Activated CD4-positive, alpha-beta T cell treated with anti-CD3 and anti-CD28 coated beads, Interleukin-2, Interleukin-4, amounts not matched to agents 100 ng/mL and 50 ng/mL, durations not matched to agents 16 hours and 8 hours (primary cell): ENCODE measurements at regions not wholly inside any gene's neighbourhood (a gene's known extent, or its start where the extent isn't known, plus 50 kb on each side); places are given as distances from the start of the nearest gene placed in this dataset.

Experiments used
- DNase-seq: peaks from one replicate; pipeline ENCODE4 v3.0.0-alpha.2; 2020; ENCODE audit warnings: low spot score

DNA sequence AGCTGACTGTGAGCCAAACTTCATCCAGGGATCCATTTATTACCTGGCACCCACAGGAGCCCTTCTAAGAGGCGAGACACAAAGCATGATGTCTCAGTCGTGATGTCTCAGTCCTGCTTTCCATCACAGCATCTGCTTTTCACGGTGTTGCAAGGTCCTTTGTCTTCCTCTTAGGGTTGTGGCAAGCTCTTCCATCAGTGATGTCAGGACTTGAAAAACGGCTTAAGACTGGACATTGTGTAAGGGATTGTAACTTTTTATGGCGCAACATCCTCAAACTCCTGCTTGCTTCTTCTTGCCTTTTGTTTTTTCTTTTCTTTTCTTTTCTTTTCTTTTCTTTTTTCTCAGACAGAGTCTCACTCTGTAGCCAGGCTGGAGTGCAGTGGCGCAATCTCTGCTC lies 586.5 kb upstream of the TMEM132C start:
- no peak for DNase-seq

DNA sequence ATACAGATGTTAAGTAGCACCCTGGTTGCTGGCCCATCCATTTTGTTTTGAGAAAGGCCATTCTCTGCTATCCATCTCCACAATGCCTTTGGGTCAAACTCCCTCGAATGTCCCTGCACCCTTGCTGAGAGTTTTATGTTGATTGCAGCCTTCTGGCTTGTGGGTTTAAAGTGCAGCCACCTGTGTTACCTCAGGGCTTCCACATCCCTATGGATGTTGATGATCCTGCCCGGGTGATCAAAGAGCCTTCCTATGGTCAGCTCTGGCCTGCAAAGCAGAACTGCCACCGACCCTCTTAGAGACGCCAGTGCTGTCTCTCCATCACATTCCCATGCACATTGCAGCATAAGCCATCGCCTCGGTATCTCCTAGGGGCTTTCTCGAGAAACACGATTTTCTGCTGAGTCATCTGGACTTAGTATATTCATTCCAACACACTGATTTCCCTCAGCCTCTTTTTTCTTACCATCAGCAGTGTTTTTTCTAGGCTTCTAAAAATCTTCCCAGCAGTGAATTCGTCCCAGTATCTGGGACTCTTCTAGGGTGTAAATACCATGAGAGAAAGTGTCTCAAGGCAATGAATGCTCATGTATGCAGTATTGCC lies 585.7 kb upstream of the TMEM132C start:
- DNase-seq, result no peak

DNA sequence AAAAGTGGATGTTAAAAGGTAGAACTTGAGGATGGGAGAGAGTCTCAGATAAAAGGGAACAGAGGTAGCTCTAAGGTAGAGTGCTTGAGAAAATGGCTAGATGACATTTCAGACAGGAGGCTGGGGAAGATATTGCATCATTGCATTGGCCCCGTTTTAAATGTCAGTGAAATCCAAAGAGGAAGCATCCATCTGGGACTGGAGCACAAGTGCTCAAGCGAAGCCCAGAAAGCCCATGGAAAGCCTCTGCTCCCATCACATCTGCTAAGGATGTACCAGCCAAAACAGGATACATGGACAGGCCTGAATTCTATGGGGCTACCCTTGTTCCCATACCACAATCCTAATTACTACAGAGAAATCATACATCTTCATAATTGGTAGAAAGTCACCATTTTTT lies 581.5 kb upstream of the TMEM132C start:
- DNase-seq, result no peak

DNA sequence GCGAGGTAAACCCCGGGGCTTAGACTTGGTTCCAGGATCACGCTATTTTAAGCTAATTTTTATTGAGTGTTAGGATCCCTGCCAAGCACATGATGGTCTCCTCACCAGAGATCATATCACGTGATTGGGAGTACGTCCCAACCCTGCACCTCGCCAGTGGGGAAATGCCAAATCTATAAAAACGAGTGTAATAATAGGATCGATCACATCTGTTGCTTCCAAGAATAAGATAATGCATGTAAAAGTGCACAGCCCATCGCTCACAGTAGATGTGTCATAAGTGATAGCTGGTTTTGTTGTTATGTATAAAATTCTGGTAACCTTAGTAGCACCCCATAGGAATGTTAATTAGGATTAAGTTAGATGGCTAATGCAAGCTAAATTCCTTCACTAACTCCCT lies 581.0 kb upstream of the TMEM132C start:
- DNase-seq, result no peak

DNA sequence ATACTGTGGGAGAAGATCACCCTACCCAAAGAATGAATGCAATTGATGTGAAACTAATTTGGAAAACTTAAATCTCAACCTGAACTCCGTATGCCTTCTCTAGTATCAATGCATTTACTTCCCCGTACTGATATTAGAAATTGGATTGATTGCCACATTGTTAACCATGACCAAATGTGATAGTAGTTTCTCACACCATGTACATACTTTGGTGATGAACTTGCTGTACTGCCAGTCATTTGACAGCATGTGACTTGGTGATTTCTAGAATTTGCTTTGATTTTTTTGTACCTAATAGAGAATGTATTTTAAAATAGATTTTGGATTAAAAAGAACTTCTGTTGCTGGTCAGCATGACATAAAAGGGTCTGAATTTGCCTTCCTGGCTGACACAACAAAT lies 579.8 kb upstream of the TMEM132C start:
- DNase-seq, result no peak

GRCh38 chr12:127688906-127689428 lies 578.0 kb upstream of the TMEM132C start:
- no peak for DNase-seq

DNA sequence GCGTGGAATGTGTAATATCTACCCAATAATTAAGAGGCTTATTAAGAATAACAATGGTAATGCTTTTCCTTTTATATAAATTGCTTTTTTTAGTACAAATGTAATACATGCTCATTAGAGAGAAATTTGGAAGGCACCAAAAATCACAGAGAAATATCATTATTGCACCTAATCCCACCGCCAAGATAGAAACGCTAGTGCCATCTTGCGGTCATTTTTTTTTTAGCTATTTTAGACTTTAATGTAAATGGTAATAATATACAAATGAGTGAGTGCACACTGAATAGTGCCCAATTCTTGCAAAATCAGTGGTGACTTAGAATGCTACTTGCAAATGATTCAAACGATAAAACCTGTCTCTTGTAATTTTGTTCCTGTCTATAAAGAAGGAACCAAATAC lies 576.8 kb upstream of the TMEM132C start:
- DNase-seq, result no peak

DNA sequence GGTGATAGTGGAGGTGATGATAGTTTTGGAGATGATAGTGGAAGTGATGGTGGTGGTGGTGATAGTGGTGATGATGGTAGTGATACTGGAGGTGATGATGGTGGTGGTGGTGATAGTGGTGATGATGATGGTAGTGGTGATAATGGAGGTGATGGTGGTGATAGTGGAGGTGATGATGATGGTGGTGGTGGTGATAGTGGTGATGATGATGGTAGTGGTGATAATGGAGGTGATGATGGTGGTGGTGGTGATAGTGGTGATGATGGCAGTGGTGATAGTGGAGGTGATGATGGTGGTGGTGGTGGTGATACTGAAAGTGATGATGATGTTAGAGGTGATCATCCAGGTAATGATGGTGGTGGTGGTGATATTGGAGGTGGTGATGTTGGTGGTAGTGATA lies 570.0 kb upstream of the TMEM132C start:
- DNase-seq, result no peak

DNA sequence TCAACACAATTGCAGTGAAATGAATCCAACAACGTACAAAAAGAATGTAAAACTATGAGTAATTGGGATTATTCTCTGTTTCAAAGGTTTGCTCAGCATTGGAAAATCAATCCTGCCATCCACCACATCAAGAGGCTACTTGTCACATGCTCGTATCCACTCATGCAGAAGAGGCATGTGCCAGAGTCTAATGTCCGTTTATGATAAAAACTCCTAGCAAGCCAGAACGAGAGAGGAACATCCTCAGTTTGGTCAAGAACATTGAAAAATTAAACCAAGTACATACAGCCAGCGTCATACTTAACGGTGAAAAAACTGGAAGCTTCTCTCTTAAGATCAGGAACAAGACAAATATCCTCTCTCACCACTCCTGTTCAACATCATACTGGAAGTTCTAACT lies 563.9 kb upstream of the TMEM132C start:
- DNase-seq, result no peak

DNA sequence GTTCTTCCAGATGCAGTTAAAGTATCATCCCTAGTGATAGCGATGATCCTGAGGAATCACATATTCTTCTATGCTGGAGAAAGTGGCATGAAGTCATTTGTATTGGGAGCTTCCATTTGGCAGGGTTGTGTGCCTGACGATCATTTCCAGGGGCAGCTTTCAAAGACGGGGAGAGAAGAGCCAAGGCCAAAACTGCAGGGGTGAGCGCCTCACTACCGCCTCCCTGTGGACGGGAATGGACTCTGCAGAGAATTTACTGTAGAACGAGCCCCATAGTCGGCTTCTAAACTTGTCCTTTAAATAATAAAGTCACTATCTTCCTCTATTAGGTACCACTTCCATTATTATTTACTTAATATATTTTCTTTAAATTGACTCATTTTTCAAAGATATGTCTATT lies 555.9 kb upstream of the TMEM132C start:
- DNase-seq, result no peak

DNA sequence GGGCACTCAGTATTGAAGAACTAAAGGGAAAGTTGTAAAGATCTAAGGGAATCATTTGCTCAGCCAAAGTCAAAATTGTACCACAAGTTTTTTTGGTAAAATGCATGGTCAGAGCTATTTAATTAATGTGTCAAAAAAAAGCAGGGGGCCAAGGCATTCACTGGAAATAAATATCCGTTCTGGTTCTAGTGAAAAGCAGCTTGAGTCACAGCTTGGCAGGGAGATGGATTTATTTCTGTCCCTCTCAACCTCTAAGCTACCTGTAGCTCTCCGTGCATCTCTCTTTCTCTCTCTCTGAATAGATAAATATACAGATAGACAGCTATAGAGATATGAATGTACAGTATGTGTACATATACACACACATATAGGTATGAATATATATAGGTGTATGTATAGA lies 554.4 kb upstream of the TMEM132C start:
- no peak for DNase-seq

- no peak for DNase-seq
These were observed 550.8 kb upstream of the TMEM132C start for GRCh38 chr12:127716166-127716565.

DNA sequence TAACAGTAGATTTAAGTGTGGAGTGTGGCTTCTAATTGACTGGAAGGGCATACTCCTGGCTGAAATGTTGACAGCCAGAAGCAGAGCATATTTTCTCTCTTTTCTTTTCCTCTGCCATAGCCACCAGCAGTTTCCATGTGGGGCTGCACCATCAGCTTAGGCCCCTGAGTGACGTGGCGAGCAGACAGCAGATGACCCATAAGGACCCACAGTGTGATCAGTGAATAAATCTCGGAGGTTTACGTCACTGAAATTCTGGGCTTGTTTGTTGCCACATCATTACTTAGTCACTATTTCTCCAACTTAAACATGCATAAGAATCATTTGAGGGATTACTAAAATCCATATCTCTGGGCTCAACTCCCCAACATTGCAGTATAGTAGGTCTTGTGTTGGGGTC lies 549.7 kb upstream of the TMEM132C start:
- DNase-seq, result no peak

- DNase-seq, result no peak
These were observed 546.6 kb upstream of the TMEM132C start for GRCh38 chr12:127720334-127720733.

DNA sequence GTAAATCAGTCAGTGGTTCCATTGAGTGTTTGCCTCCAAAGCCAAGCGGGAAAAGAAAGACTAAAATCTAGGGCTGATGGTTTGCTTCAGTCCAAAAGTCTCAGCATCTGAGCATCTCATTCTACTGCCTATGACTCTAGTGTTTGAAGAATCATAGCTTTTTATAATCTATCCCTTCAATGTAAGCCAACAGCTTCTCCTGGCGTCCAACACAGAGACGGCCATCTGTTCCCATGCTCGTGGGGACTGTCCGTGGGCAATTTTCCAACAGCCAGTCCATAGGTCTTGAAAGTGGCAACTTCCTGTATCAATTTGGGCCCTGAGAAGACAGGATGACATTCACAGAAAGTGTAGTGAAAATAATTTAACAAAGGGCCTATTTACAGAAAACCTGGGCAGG lies 544.4 kb upstream of the TMEM132C start:
- DNase-seq, result no peak

GRCh38 chr12:127723251-127723650 lies 543.7 kb upstream of the TMEM132C start:
- DNase-seq, result no peak

GRCh38 chr12:127726671-127727315 lies 540.2 kb upstream of the TMEM132C start:
- DNase-seq, result no peak

DNA sequence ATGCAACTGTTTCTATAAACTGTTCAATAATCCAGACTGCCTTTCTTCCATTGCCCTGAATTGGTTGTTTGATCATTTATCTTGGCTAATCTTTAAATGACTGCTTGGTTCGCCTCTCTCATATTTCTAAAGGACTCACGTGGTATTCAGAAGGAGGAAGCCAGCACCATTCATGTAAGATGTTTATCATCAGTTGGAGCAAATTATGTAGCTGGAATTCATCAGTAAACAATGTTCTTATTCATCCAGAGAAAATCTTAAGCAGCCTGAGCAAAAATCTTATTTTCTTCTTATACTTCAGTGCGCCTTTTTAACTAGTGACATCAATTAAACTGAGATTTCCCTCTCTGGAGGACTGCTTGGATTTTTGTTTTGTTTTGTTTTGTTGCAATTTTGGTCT lies 538.7 kb upstream of the TMEM132C start:
- no peak for DNase-seq

DNA sequence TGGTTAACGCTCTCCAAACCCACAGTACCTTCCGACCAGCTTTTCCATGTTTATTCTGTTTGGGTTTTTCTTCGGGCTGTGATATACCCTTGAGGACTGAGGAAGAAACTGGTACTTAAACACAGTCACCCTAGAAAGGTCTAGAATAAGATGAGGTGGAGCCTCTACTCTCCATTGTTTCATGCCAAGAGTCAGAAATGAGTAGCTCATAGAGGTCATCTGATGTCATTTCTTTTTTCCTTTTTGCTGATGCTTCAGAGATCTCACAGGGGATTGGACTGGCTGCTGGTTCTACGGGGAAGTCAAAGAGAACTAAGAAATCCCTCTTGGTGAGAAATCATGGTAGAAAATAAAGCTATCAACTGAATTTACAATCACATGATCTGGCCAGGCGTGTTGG lies 538.2 kb upstream of the TMEM132C start:
- DNase-seq, result no peak

- DNase-seq, result no peak
These were observed 537.6 kb upstream of the TMEM132C start for GRCh38 chr12:127729381-127729780.

- DNase-seq, result no peak
These were observed 535.3 kb upstream of the TMEM132C start for GRCh38 chr12:127731657-127732056.

- no peak for DNase-seq
These were observed 524.7 kb upstream of the TMEM132C start for GRCh38 chr12:127742231-127742630.

DNA sequence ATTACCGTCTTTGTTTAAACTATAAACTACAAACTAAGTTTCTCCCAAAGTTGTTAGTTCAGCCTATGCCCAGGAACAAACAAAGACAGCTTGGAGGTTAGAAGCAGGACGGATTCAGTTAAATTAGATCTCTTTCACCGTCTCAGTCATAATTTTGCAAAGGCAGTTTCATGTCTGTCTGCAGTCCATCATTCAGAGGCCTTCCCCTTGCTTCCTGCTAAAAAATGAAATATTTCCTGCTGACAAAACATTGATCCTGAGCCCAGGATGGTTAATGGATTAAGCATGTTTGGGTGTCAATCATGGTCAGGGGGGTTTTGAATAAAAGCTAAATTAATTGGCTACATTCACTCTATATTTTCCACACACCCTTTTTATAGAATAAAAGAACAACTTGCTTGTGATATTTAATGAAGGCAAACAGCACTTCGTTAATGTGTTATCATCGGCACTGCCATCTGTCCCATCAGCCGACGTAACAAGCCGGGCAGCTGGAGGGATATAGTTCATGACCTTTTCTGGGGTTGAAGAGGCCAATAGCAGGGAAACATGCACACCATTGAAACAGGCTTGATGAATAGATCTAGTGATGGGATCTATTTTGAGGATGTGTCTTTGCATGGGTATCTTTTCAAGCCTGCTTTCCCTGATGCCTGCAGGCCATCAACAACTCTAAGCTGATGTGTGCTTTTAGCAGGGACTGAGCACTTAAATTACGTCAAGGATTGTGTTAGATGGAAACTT lies 521.3 kb upstream of the TMEM132C start:
- DNase-seq, result no peak
